ENCODE measurements at regions not wholly inside any gene's neighbourhood (a gene's known extent, or its start where the extent isn't known, plus 50 kb on each side); places are given as distances from the start of the nearest gene placed in this dataset.
"Not testable (repeated sequence)": the region's sequence is repeated elsewhere in the genome, so short reads cannot be mapped to it uniquely, and the experiment has no call there.

DNA sequence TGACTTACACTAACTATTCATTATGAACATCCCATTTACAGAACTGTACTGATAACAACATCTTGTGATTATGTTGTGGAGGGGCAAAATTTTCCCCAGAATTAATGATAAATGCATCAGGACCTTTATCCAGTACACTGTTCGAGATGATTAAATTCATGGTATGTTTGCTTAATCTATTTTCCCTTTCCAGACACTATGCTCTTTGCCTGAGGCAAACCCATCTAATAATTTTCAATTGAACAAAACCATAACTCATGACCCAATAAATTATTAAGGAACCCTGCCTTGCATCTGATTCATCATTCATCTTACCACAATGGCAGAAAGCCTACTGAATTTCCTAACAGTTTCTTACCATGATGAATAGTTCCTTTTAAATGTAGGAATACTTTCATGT, 385.0 kb downstream of the DSEL start:
- DNase-seq: no peak

DNA sequence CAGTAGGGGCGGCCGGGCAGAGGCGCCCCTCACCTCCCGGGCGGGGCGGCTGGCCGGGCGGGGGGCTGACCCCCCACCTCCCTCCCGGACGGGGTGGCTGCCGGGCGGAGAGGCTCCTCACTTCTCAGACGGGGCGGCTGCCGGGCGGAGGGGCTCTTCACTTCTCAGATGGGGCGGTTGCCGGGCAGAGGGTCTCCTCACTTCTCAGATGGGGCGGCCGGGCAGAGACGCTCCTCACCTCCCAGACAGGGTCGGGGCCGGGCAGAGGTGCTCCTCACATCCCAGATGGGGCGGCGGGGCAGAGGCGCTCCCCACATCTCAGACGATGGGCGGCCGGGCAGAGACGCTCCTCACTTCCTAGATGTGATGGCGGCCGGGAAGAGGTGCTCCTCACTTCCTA, 389.8 kb downstream of the DSEL start:
- not testable (repeated sequence) for DNase-seq

DNA sequence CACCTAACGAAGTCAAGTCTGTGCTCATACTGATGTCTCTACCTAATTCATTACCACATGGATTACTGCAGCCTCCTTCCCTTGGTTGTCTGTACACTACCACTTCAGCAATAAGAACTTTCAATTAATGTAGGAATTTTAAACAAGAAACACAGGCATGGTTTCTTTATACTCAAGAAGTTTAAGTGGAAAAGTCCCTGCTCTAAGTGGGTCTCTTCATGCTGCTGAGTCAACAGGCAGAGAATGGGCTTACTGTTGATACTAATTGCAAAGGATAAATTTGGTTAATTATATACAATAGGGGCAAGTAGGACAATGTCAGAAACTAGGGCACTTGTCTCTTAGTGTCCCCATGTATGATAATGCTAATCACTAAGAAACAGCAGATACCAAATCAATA, 392.6 kb downstream of the DSEL start:
- DNase-seq: no peak

DNA sequence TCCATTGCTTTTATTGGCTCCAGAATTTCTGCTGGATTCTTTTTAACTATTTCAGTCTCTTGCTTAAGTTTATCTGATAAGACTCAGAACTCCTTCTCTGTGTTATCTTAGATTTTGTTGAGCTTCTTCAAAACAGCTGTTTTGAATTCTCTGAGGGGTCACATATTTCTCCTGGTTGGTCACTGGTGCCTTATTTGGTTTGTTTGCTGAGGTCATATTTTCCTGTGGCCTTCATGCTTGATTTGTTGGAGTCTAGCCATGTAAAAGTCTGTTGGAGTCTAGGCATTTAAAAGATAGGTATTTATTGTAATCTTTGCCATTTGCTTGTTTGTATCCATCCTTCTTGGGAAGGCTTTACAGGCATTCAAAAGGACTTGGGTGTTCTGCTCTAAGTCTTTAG, 398.7 kb downstream of the DSEL start:
- DNase-seq: no peak

DNA sequence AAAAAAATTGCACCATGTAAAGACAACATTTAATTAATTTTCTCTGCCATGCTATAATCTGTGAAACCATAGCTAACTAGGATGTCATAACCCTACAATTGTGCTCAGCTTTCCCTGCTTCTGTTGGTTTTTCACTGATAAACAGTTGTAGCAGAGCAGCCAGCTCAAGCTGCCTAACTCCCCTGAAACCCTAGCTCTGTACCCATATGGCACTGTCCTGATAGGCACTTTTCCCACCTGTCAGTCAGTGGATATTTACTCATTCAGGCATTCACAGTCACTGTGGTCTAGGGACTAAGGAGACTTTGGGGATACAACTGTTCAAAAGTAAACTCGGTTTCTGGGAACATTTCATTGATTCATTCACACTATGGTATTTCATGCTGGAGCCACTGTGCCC, 407.0 kb downstream of the DSEL start:
- no peak for DNase-seq

DNA sequence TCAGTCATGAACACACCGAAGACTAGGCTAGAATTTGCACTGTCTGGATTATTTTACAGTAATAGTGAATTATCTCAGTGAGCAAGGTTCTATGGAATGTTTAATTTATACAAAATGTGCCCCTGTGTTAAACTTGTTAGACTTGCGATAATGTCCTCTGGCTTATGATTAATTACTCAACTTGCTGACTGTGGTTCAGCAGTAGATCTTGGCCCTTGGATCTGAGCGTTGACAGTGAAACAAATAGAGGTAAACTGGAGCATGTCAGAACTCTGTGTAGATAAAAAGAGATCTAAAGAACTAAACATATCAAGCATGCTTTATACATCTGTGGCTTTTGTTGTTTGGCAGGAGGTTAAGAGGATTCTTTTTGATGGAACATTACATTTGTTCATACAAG, 407.6 kb downstream of the DSEL start:
- DNase-seq: no peak

DNA sequence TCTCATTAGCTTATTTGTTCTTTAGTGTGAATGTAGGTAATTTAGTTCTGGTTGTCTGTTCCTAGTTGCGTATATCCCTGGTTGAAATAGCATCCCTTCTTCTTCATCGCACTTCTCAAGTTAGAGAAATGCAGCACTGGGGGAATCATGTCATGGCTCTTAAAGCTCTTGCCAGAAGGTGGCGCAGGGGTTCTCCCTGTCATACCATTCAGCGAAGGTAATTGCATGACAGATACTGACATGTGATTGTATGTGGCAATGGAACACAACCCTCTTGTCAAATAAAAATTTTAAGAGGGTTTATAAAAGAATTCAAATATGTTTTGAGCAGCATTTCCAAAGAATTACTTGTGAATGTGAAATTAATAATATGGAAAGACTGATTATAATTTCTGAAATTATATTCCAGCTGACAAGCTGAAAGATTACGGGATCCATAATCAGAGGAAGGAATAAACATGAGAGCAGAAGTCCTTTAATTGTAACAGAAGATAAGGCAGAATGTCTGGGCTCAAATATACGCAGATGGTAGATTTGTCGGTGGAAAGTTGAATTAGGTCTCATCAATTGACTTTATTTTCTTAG, 411.7 kb downstream of the DSEL start:
- DNase-seq: peak; percentile 50 to 76 (median 64)

DNA sequence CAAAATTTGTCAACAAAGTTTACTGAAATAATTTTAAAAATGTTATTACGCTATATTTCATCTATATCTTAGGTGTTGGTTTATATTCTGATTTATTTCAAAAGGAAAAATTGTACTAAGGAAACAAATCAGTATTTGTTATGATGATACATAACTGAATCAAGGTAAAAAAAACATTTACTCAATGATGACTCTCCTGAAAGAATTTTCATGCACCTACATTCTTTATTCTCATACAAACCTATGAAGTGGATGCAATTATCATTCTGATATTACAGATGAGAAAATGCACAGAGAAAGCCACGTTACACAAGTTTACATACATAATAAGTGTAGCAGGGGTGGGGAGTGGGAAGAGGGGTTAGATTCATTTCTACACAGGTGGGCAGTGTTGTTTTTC, 422.4 kb downstream of the DSEL start:
- no peak for DNase-seq

DNA sequence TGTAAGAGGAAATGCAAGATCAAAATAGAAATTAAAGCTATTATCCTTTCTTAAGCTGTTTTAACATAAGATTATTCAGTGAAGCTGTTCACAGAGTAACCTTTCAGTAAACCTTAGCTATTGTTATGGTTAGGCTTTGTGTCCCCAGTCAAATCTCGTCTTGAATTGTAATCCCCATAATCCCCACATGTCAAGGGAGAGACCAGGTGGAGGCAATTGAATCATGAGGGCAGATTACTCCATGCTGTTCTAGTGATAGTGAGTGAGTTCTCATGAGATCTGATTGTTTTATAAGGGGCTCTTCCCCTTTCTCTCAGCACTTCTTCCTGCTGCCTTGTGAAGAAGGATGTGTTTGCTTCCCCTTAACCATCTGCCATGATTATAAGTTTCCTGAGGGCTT, 424.4 kb downstream of the DSEL start:
- no peak for DNase-seq

DNA sequence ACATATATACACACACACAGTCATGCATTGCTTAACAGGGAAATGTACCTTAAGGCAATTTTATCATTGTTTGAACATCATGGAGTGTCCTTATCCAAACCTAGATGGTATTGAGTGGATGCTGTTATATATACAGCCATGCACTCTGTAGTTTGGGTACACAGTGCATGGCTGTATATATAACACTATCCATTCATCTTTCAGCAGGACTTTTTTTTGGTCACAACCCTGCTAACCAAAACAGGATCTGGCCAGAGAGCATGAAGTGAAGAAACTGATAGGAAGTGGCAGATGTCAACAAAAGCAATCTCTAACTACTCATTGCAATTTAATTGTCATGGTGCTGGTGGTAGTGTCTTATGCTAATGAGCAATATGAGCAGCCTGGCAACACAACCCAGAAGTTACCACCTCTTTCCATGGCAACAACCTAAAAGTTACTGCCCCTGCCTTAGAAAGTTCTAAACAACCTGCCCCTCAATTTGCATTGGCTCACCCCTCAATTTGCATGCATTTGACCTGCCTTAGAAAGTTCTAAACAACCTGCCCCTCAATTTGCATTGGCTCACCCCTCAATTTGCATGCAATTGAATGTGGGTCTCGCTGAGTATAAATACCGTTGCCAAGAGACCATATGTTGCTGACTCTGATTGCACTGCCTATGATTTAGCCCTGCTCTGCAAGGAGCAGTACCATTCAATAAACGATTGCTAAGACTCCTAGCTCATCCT, 434.9 kb downstream of the DSEL start:
- no peak for DNase-seq

DNA sequence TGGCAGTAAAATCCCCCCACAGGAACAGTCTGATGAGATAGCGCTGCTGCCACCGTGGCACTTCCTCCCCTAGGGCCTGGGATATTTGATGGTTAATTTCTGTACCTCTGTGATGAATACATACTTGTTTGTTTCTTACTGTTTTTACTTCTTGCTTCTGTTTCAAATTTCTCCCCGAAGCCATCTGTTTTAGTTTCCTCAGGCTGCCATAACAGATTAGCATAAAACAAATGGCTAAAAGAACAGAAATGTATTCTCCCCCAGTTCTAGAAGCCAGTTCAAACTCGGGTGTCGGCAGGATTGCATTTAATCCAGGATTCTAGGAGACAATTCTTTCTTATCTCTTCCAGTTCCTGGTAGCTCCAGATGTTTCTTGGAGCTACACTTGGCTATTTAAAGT, 435.9 kb downstream of the DSEL start:
- DNase-seq: no peak

DNA sequence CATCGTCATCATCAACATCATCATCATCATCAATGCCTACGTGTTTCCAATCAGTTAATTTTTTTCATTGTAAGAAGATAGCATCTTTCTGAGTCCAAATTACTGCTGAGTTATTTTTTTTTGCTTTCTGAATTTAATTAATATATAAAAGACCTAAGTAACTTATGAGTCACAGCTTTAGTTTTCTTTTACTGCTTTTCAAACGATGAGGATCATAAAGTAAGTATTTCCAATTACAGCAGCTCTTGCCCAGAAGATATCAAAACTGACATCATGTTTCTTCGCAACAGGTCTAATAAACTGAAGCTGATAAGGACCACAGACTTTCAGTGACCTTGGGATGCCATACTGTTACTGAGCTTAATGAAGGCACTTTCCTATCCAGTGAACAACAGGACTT, 442.2 kb downstream of the DSEL start:
- no peak for DNase-seq

DNA sequence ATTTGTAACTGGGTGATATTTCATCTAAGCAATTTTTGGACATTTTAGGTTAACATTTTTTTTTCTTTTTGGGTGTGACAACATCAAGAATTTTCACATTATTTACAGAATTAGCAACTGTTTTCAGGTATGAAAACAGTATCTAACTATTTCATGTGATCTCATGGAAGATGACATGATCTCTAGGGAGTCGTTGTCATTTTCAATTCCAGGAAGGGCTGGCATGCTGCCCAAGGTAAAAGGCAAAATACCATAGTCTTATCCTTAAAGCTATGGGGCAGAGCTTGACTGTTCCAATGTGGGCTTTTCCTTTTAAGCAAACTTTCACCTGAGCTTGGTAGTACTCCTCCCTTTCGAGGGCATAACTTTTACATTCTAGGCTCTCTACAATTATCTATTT, 443.7 kb downstream of the DSEL start:
- no peak for DNase-seq

DNA sequence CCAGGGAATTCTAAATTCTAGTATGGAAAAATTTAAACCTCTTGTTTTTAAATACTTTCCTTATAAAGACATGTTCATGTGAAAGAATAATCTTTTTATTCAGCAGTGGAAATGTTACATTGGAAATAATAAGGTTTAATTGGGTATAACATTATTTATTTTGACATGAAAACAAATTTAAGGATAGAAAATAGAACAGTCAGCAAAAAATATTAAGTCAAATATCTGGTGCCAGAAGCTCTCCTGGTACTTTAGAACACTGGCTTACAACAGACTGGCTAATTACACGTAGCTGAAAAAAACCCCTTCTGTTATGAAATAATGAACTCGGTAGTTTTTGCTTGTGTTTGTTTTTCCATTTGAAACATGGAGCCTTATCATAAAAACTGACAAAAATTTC, 447.9 kb downstream of the DSEL start:
- DNase-seq: no peak

DNA sequence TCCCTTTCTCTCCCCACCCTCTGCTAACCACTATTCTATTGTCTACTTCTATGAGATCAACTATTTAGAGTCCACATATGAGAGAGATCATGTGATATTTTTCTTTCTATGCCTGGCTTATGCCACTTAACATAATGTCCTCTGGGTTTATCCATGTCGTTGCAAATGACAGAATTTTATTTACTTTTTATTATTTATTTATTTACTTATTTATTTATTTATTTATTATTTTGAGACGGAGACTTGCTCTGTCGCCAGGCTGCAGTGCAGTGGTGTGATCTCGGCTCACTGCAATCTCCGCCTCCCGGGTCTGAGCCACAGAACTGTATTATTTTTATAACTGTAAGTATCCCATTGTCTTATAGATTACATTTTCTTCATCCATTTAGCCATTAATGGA, 443.4 kb upstream of the CDH19 start:
- DNase-seq: no peak

DNA sequence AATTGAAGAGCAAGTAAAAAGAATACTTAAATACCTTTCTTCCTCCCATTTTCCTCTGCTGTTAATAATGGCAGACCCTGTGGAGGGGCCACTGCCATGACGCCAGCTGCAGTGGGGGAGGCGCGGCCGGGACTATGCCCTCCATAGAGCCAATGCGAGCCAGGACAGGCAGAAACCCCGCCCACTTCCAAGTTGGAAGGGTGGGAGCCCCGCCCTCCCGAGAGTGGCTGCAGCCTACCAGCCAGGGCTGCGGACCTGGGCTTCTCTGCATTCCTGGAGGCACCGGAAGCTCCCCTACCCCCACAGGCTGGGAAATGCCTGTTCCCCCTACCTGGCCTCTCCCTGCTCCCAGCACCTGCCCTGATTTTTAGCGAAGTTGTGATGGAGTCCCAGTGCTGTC, 439.4 kb upstream of the CDH19 start:
- DNase-seq: no peak

DNA sequence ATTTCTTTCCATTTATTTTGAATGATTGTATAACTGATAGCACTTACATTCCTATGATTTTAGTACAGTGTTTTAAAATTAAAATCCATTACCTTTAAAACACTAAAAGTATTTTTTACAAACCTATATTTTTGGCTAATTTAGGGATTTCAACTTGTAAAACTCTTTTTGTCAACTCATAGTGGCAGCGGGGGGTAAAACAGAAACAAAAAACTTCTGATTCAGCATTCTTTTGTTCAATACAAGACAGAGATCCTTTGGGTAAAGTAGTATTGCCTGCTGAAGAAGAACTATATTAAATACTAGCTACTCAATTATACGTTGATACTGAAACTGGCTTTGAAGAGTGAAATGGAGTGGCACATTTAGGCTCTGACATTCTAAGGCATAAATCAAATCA, 437.4 kb upstream of the CDH19 start:
- DNase-seq: no peak

DNA sequence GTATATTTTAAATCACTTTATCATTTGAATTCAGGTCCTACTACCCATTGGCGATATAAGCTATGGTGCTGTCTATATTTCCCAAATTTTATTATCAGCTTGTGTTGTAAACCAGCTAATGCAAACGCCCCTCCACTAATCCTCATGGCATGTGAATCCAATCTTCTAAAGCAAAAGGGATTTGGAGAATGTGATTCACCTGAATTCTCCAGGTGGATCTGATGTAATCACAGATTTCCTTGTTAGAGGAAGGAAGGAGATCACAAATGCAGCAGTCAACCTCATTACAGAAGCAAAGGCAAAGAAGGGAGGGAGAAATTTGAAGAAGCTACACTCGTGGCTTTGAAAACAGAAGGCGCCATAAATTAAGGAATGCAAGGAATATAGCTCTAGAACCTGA, 431.1 kb upstream of the CDH19 start:
- no peak for DNase-seq

DNA sequence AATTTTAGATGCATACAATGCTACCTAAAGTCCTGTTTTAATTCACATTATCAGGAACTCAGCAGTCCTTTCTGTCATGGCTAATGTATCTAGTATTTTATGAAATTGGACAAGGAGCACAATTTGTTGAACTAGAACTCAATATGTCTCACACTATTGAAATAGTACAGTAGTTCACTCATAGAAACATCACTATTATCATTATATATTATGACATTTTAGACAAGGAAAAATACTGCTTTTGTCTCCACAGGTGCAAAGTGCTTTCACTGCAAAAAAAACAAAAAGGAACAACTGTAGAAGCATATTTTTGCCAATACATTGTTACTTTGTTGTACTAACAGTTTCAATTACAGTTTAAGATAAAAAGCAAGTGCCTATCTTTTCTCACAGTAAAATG, 419.2 kb upstream of the CDH19 start:
- no peak for DNase-seq

DNA sequence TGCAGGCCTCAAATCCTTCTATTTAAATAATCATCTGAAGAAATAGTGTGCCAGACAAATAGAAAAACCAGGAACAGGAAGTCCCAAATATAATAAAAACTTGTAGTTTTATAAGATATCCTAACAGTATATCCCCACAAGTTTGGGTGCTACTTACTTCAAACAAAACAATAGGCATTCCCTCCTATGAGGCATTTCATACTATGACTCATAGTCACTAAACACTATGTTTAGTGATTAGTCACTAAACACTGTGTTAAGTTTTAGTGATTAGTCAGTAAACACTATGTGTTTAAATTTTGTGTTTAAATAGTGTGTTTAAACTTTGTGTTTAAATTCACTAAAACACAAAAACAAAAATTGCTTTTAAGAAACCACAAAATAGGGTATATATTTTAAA, 407.0 kb upstream of the CDH19 start:
- peak in 2 of 3 donors; percentile 4 to 22 for DNase-seq

DNA sequence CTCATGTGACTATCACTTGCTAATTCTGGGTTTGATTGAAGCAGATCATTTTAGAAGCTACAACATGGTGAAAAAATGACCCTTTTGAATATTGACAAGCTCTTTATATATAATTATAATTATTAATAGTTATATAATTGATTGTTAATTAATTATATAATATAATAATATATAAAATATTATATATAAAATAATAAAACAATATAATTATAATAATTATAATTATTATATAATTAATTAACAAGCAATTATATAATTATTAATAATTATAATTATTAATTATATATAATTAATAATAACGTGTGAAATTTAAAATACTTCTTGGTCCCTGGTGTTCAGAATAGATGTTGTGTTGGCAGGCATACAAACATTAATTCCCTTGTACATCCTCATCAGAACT, 404.1 kb upstream of the CDH19 start:
- no peak for DNase-seq

DNA sequence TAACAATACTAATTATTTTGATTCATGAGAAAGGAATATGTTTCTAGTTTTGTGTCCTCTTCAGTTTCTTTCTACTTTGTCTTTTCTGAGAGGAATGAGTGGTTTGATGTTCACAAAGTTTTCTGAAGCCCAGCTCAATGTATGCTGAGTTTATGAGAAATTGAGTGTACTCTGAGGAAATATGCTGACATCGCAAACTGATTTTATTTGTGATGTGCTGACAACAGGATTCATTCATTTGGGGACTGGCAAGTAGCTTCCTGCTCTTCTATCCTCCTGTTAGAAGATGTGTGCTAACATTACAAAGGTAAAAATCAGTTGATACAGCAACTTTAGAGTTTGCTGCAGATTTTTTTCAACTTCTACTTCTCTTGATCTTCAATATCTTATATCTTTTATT, 403.2 kb upstream of the CDH19 start:
- no peak for DNase-seq

DNA sequence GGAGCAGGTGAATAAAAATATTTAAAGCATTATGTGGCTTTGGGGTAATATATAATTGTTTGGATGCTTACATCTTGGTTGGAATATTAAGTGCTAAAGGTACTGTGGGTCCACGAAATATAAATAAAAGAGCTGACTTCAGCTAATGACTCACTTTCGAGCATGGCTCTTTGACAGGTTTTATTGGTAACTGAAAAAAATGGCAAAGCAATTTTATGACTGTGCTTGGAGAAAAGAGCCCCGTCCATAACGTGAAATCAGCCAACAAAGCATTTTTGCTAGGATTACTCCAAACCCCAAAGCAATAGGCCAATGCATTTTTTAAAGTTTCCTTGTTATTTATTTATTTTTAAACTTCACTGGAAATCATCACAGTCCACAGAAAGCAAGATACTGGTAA, 397.2 kb upstream of the CDH19 start:
- no peak for DNase-seq

DNA sequence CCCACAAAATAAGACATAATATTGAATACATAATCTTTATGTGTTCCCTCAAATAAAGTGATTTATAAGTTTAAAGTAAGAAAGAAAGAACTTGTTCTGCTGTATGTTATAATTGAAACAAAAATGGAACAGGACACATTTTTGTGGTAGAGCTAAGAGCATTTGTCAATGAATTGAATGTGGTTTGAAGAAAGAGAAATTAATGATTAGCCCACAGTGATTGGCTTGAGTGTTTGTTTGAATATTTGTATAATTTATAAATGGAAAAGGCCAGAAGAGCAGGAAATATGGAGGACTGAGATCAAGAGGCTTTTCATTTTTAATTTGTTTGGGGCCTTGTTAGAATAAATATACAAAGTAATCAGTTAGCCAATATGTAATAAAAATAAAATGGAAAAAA, 395.1 kb upstream of the CDH19 start:
- no peak for DNase-seq

DNA sequence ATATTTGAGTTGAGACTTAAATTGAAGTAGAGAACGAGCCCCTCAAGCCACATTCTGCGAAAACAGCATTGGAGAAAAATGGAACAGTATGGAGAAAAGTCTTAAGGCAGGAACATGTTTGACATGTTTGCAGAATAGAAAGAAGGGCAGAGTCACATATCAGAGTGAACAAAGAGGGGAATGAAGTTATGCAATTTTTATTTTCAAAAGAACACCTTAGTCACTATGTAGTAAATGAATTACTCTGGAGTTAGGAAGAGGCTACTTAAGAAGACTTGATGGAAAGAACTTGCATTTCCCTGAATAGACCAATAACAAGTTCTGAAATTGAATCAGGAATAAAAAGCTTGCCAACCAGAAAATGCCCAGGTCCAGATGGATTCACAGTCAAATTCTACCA, 391.4 kb upstream of the CDH19 start:
- no peak for DNase-seq
